RKO (cell line): ENCODE measurements at regions not wholly inside any gene's neighbourhood (a gene's known extent, or its start where the extent isn't known, plus 50 kb on each side); places are given as distances from the start of the nearest gene placed in this dataset.
A peak's percentile ranks its signal among the peaks of the same experiment; 100 is the strongest.
"Not testable (repeated sequence)": the region's sequence is repeated elsewhere in the genome, so short reads cannot be mapped to it uniquely, and the experiment has no call there.

Experiments used
- DNase-seq: peaks from one replicate; pipeline ENCODE4 v3.0.0-alpha.2; 2016; ENCODE audit warnings: low spot score

GRCh38 chr11:38446336-38446735 is 1848.3 kb upstream of the RAG2 start:
- DNase-seq: no peak

- DNase-seq: no peak
Measured at GRCh38 chr11:38438091-38438490, 1840.1 kb upstream of the RAG2 start.

DNA sequence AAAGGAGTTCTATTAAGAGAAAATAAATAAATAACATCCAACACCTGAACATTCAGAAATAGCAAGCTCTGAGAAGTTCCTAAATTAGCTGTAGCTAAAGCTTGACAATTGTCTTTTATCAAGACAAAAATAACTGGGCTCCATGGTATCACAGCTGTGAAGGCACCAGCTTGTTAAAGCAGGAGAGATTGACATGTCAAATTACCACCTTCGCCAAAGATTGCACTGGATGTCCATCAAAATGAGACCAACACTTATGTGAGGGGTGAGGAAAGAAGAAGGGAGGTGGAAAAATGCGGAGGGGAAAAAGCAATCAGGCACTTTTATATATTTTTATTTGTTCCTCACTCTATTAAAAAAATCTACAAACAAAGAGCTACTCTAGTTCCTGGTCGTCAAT is 1827.5 kb upstream of the RAG2 start:
- no peak for DNase-seq

- DNase-seq: no peak
Measured at GRCh38 chr11:38423042-38423441, 1825.0 kb upstream of the RAG2 start.

- DNase-seq: no peak
Measured at GRCh38 chr11:38416141-38416540, 1818.1 kb upstream of the RAG2 start.

- DNase-seq: no peak
Measured at GRCh38 chr11:38411149-38411548, 1813.1 kb upstream of the RAG2 start.

DNA sequence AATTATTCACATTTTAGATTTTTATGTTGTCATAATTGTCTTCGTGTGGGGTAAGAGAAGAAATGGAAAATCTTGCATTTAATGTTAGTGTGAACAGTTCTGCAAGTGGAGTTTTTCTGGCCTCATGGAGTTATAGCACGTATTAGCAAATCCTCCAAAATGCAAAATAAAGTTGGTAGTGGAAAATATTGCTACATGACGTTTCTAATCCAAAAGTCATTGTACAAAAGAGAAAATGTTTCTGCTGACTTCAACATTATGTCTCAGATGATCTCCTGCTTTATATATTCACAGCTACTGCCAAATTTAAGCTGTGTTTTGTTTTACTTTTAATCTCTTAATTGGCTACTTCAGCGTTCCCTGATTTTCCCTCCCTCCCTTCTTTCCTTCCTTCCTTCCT is 1804.0 kb upstream of the RAG2 start:
- no peak for DNase-seq

- DNase-seq: no peak
Measured at GRCh38 chr11:38392176-38392575, 1794.1 kb upstream of the RAG2 start.

- no peak for DNase-seq
Measured at GRCh38 chr11:38384568-38384967, 1786.5 kb upstream of the RAG2 start.

- DNase-seq: no peak
Measured at GRCh38 chr11:38365274-38365673, 1767.2 kb upstream of the RAG2 start.

- DNase-seq: no peak
Measured at GRCh38 chr11:38356255-38356654, 1758.2 kb upstream of the RAG2 start.

DNA sequence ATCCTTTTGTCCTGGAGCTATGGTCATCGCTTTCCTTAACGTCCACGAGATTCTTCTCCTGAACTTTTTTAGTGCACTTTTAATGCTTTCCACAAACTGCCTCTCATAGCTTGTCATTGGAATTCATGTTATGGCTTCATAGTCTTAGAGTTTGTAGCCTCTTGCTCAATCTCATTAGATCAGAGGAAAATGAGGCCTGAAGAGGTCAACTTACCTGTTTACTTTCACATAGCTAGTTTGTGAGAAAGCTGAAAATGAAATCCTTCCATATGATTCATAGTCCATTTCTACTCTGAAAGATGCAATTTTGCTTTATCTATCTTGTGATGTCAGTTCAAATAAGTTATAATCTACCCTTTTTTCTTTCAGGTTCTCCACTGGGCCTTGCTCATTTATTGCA is 1747.2 kb upstream of the RAG2 start:
- DNase-seq: no peak

DNA sequence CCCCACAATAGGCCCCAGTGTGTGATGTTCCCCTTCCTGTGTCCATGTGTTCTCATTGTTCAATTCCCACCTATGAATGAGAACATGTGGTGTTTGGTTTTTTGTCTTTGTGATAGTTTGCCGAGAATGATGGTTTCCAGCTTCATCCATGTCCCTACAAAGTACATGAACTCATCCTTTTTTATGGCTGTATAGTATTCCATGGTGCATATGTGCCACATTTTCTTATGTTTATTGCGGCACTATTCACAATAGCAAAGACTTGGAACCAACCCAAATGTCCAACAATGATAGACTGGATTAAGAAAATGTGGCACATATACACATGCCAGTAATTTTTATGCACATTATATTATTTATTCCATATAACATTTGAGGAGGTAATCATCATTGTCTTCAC is 1743.6 kb upstream of the RAG2 start:
- not testable (repeated sequence) for DNase-seq

- no peak for DNase-seq
Measured at GRCh38 chr11:38339835-38340440, 1741.9 kb upstream of the RAG2 start.

- DNase-seq: not testable (repeated sequence)
Measured at GRCh38 chr11:38338022-38338421, 1740.0 kb upstream of the RAG2 start.

DNA sequence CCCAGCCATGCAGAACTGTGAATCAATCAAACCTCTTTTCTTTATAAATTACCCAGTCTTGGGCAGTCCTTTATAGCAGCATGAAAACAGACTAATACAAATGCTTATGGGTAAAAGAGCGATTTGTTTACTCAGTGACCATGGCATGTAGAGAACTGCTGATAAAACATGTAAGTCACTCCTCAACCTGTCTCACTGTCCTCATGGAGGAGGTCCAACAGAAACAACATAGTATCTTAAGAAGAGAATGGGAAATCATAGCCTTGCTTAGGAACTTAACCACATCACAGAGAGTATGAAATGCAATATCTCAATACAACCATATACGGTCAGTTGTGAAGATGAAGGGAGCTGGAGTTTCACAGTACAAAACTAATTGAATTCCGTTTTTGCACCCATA is 1734.0 kb upstream of the RAG2 start:
- no peak for DNase-seq

DNA sequence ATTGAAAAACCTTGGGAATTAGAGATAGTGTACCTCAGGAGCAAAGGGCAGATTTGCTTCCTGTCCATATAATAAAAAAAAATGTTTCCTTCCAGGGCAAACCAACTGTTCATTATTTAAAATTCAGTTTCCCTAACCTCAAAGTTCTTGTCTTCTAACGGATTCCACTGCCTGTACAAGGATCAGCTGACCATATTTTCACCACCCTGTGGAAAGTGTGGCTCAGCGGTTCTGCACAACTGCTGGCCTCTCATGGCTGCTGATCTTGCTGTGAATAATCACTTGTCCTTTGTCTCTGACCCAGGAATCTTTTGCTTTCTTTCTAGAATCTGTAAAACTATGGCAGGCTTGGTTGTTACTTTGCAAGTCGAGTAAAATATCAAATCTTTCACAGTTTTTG is 1732.5 kb upstream of the RAG2 start:
- DNase-seq: no peak

DNA sequence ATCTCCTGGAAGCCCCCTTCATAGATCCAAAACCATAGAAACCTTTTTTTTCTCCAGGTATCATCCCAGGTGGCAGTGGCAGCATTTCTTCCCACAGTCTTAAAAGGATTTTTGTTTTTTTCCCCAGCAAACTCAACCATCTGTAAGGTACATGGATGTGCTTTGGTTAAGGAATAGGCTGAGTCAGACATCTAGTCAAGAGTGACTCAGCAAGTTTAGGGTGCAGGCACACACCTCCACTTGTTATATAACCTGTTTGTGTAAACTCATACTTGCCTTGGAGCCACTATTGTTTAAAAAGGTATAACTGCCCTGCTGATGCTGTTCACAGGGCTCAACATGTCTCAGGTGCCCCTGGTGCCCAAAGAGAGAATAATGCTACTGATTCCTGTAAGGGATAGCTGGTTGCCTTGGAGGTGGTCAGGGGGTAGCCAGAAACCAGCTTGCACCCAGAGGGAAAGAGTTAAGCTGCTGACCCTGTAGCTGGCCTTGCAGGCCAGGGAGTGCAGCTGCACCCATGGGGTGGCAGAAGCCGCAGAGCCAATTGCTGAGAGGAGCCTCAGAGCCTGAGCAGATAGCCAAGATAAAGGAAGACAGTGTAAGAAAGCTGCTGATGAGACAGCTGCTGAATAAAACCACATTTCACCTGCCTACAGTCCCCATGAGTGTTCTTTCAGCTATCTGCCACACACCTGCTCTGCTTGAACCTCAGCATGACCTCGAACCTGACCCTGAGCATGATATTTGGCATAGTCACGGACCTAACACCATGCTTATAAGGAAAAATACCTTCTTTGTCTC is 1726.1 kb upstream of the RAG2 start:
- DNase-seq: peak; percentile 1

DNA sequence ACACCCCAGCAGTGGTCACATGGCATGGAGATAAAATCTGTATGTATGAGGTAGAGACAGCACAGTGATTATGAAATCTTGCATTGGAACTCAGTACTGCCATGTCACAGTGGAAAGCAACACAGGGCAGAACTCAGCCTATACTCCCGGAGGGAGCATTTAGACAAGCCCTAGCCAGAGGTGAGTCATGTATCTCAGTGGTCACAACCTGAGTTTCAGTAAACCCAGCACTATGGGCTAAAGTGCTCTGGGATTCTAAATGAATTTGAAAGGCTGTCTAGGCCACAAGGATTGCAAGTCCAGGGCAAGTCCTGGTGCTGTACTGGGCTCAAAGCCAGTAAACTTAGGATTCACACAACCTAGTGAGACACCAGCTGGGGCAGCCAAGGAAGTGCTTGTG is 1717.1 kb upstream of the RAG2 start:
- no peak for DNase-seq

DNA sequence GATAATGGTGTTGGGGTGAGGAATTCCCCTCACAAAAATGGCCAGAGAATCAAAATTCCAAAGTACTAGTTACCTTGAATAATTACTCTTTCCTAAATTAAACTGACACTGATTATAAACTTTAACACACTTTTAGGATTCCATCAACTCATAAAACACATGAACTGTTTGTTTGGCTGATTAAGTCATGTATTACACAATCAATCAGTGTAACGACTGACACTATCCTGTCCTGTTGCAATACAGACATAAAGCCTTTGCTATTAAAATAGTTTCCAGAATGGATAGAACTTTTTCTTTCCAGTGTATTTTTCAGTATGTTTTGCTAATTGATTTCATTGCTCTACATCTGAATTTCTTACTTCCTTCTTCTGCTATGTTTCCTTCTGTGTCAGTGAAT is 1709.4 kb upstream of the RAG2 start:
- no peak for DNase-seq

GRCh38 chr11:38305682-38306081 is 1707.6 kb upstream of the RAG2 start:
- DNase-seq: no peak

GRCh38 chr11:38304926-38305325 is 1706.9 kb upstream of the RAG2 start:
- DNase-seq: no peak

DNA sequence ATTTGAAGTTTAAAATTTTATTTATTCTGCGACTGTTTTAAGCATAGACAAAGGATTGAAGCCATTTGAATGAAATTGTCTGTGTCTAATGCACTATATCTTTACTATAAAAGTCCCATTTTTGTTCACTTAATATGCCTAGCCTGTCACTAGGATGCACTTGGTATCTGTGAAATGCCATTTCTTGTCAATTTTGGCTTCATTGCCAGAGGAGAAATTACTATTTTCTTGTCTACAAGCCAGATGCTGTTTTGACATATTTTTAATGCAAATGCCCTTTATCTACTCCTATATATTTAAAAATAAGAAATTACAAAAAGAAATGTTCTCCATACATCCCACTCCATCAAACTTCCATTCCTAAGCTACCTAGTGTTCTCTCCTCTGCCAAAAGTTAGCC is 1704.5 kb upstream of the RAG2 start:
- no peak for DNase-seq

GRCh38 chr11:38300570-38300969 is 1702.5 kb upstream of the RAG2 start:
- no peak for DNase-seq
